GM12875 (cell line): ENCODE measurements at regions not wholly inside any gene's neighbourhood (a gene's known extent, or its start where the extent isn't known, plus 50 kb on each side); places are given as distances from the start of the nearest gene placed in this dataset.

Experiments used
- H3K4me3 ChIP-seq: one replicate; pipeline ENCODE4 v1.5.1; 2011; ENCODE audit warnings: low read depth, low read length, control low read depth
- CTCF ChIP-seq: IDR thresholded peaks from 2 replicates; pipeline ENCODE4 v1.5.1; 2011; ENCODE audit warnings: low read depth, mild to moderate bottlenecking, control low read depth, inconsistent platforms, low read length, moderate library complexity, borderline replicate concordance; ENCODE audit not compliant: insufficient read depth

- no peak overlapping the region for H3K4me3 ChIP-seq
- no peak for TF ChIP-seq CTCF
Measured at GRCh38 chr2:134146161-134146560, 107.7 kb upstream of the MGAT5 start.

GRCh38 chr2:134146620-134147019, 107.3 kb upstream of the MGAT5 start:
- no peak for TF ChIP-seq CTCF
- no peak overlapping the region for H3K4me3 ChIP-seq

- H3K4me3 ChIP-seq, result no peak overlapping the region
- TF ChIP-seq CTCF, result no peak
Measured at GRCh38 chr2:134148172-134148571, 105.7 kb upstream of the MGAT5 start.

GRCh38 chr2:134148843-134149472, 104.9 kb upstream of the MGAT5 start:
- no peak overlapping the region for H3K4me3 ChIP-seq
- TF ChIP-seq CTCF, result no peak

- no peak overlapping the region for H3K4me3 ChIP-seq
- TF ChIP-seq CTCF, result no peak
Measured at GRCh38 chr2:134149904-134150303, 104.0 kb upstream of the MGAT5 start.

- no peak for TF ChIP-seq CTCF
- H3K4me3 ChIP-seq, result no peak overlapping the region
Measured at GRCh38 chr2:134150760-134151159, 103.1 kb upstream of the MGAT5 start.
